ENCODE measurements at regions not wholly inside any gene's neighbourhood (a gene's known extent, or its start where the extent isn't known, plus 50 kb on each side); places are given as distances from the start of the nearest gene placed in this dataset.

- Histone ChIP-seq H3K9ac (ENCODE audit: low read depth, low read length) (no peak overlapping the region), H3K4me1 (ENCODE audit: insufficient read depth, low read length) (peaks cover 14% of the 10 kb centered on the region), H3K4me3 (ENCODE audit: low read length) (no peak overlapping the region), H3K27me3 (ENCODE audit: insufficient read depth, low read length) (no peaks in the 10 kb centered on the region), H3K9me3 (ENCODE audit: insufficient read depth, low read depth, low read length) (no peaks in the 10 kb centered on the region), H3K36me3 (ENCODE audit: insufficient read depth, low read length) (no peaks in the 10 kb centered on the region), H3K27ac (ENCODE audit: low read depth, low read length) (no peak overlapping the region)
- 70% methylated on average over 3 of the region's 4 CpGs for WGBS
Observed at GRCh38 chr6:125658759-125659431, 90.5 kb upstream of the HEY2 start.

- WGBS: 89% methylated on average over 1 of the region's 1 CpG
- no peak overlapping the region for H3K4me3 ChIP-seq (ENCODE audit: low read length)
Observed at GRCh38 chr6:125659887-125660286, 89.5 kb upstream of the HEY2 start.

GRCh38 chr6:125662296-125662695 is 87.1 kb upstream of the HEY2 start:
- 85% methylated on average over 3 of the region's 4 CpGs for WGBS
- Histone ChIP-seq H3K27ac (ENCODE audit: low read depth, low read length) (no peak overlapping the region), H3K9me3 (ENCODE audit: insufficient read depth, low read depth, low read length) (no peaks in the 10 kb centered on the region), H3K27me3 (ENCODE audit: insufficient read depth, low read length) (no peaks in the 10 kb centered on the region), H3K4me3 (ENCODE audit: low read length) (no peak overlapping the region), H3K9ac (ENCODE audit: low read depth, low read length) (no peak overlapping the region), H3K4me1 (ENCODE audit: insufficient read depth, low read length) (peaks cover 8% of the 10 kb centered on the region), H3K36me3 (ENCODE audit: insufficient read depth, low read length) (no peaks in the 10 kb centered on the region)

More at GRCh38 chr6:125659887-125660286, 89.5 kb upstream of the HEY2 start:
- Histone ChIP-seq H3K9me3 (ENCODE audit: insufficient read depth, low read depth, low read length) (no peaks in the 10 kb centered on the region), H3K4me1 (ENCODE audit: insufficient read depth, low read length) (peaks cover 14% of the 10 kb centered on the region), H3K36me3 (ENCODE audit: insufficient read depth, low read length) (no peaks in the 10 kb centered on the region), H3K27me3 (ENCODE audit: insufficient read depth, low read length) (no peaks in the 10 kb centered on the region), H3K9ac (ENCODE audit: low read depth, low read length) (no peak overlapping the region), H3K27ac (ENCODE audit: low read depth, low read length) (no peak overlapping the region)

GRCh38 chr6:125665295-125665814 is 84.1 kb upstream of the HEY2 start:
- Histone ChIP-seq H3K9ac (ENCODE audit: low read depth, low read length) (no peak overlapping the region), H3K27me3 (ENCODE audit: insufficient read depth, low read length) (no peaks in the 10 kb centered on the region), H3K27ac (ENCODE audit: low read depth, low read length) (no peak overlapping the region), H3K9me3 (ENCODE audit: insufficient read depth, low read depth, low read length) (no peaks in the 10 kb centered on the region), H3K36me3 (ENCODE audit: insufficient read depth, low read length) (no peaks in the 10 kb centered on the region), H3K4me1 (ENCODE audit: insufficient read depth, low read length) (peaks cover 6% of the 10 kb centered on the region), H3K4me3 (ENCODE audit: low read length) (no peak overlapping the region)
- WGBS: 91% methylated on average over 5 of the region's 5 CpGs

GRCh38 chr6:125667326-125667725 is 82.1 kb upstream of the HEY2 start:
- H3K27me3 ChIP-seq (ENCODE audit: insufficient read depth, low read length): no peaks in the 10 kb centered on the region
- H3K4me3 ChIP-seq (ENCODE audit: low read length): no peak overlapping the region
- no peak overlapping the region for H3K27ac ChIP-seq (ENCODE audit: low read depth, low read length)
- peaks cover 17% of the 10 kb centered on the region for H3K4me1 ChIP-seq (ENCODE audit: insufficient read depth, low read length)
- no peaks in the 10 kb centered on the region for H3K36me3 ChIP-seq (ENCODE audit: insufficient read depth, low read length)
- H3K9ac ChIP-seq (ENCODE audit: low read depth, low read length): no peak overlapping the region
- 96% methylated on average over 6 of the region's 6 CpGs for WGBS
- H3K9me3 ChIP-seq (ENCODE audit: insufficient read depth, low read depth, low read length): no peaks in the 10 kb centered on the region

- WGBS: 97% methylated on average over 8 of the region's 8 CpGs
- Histone ChIP-seq H3K9me3 (ENCODE audit: insufficient read depth, low read depth, low read length) (no peaks in the 10 kb centered on the region), H3K4me1 (ENCODE audit: insufficient read depth, low read length) (peaks cover 17% of the 10 kb centered on the region), H3K36me3 (ENCODE audit: insufficient read depth, low read length) (no peaks in the 10 kb centered on the region), H3K27ac (ENCODE audit: low read depth, low read length) (no peak overlapping the region), H3K27me3 (ENCODE audit: insufficient read depth, low read length) (no peaks in the 10 kb centered on the region), H3K9ac (ENCODE audit: low read depth, low read length) (no peak overlapping the region), H3K4me3 (ENCODE audit: low read length) (no peak overlapping the region)
Observed at GRCh38 chr6:125668071-125668470, 81.4 kb upstream of the HEY2 start.

- 12% methylated on average over 5 of the region's 5 CpGs for WGBS
- H3K27ac ChIP-seq (ENCODE audit: low read depth, low read length): peak overlapping the region; percentile 67
- H3K4me1 ChIP-seq (ENCODE audit: insufficient read depth, low read length): peaks cover 17% of the 10 kb centered on the region
- no peaks in the 10 kb centered on the region for H3K36me3 ChIP-seq (ENCODE audit: insufficient read depth, low read length)
- no peaks in the 10 kb centered on the region for H3K27me3 ChIP-seq (ENCODE audit: insufficient read depth, low read length)
- H3K9me3 ChIP-seq (ENCODE audit: insufficient read depth, low read depth, low read length): no peaks in the 10 kb centered on the region
- H3K9ac ChIP-seq (ENCODE audit: low read depth, low read length): no peak overlapping the region
- H3K4me3 ChIP-seq (ENCODE audit: low read length): no peak overlapping the region
Observed at GRCh38 chr6:125670568-125670967, 78.9 kb upstream of the HEY2 start.

GRCh38 chr6:125671323-125671722 is 78.1 kb upstream of the HEY2 start:
- Histone ChIP-seq H3K27me3 (ENCODE audit: insufficient read depth, low read length) (no peaks in the 10 kb centered on the region), H3K4me1 (ENCODE audit: insufficient read depth, low read length) (peaks cover 17% of the 10 kb centered on the region), H3K9ac (ENCODE audit: low read depth, low read length) (no peak overlapping the region), H3K27ac (ENCODE audit: low read depth, low read length) (peak overlapping the region; percentile 67), H3K36me3 (ENCODE audit: insufficient read depth, low read length) (no peaks in the 10 kb centered on the region), H3K9me3 (ENCODE audit: insufficient read depth, low read depth, low read length) (no peaks in the 10 kb centered on the region), H3K4me3 (ENCODE audit: low read length) (no peak overlapping the region)
- WGBS: 45% methylated on average over 1 of the region's 1 CpG

- H3K27ac ChIP-seq (ENCODE audit: low read depth, low read length): no peak overlapping the region
- H3K9me3 ChIP-seq (ENCODE audit: insufficient read depth, low read depth, low read length): no peaks in the 10 kb centered on the region
- 97% methylated on average over 5 of the region's 5 CpGs for WGBS
- H3K9ac ChIP-seq (ENCODE audit: low read depth, low read length): no peak overlapping the region
- peaks cover 25% of the 10 kb centered on the region for H3K4me1 ChIP-seq (ENCODE audit: insufficient read depth, low read length)
- H3K27me3 ChIP-seq (ENCODE audit: insufficient read depth, low read length): no peaks in the 10 kb centered on the region
- no peak overlapping the region for H3K4me3 ChIP-seq (ENCODE audit: low read length)
- no peaks in the 10 kb centered on the region for H3K36me3 ChIP-seq (ENCODE audit: insufficient read depth, low read length)
Observed at GRCh38 chr6:125674230-125674629, 75.2 kb upstream of the HEY2 start.

- Histone ChIP-seq H3K4me3 (ENCODE audit: low read length) (no peak overlapping the region), H3K27ac (ENCODE audit: low read depth, low read length) (no peak overlapping the region), H3K9me3 (ENCODE audit: insufficient read depth, low read depth, low read length) (no peaks in the 10 kb centered on the region), H3K27me3 (ENCODE audit: insufficient read depth, low read length) (no peaks in the 10 kb centered on the region), H3K9ac (ENCODE audit: low read depth, low read length) (no peak overlapping the region), H3K4me1 (ENCODE audit: insufficient read depth, low read length) (peaks cover 16% of the 10 kb centered on the region), H3K36me3 (ENCODE audit: insufficient read depth, low read length) (peaks cover 2% of the 10 kb centered on the region; the same call in 1 of the 2 replicates)
- WGBS: 84% methylated on average over 4 of the region's 4 CpGs
Observed at GRCh38 chr6:125678601-125679000, 70.8 kb upstream of the HEY2 start.

- Histone ChIP-seq H3K27ac (ENCODE audit: low read depth, low read length) (no peak overlapping the region), H3K4me1 (ENCODE audit: insufficient read depth, low read length) (peaks cover 16% of the 10 kb centered on the region), H3K36me3 (ENCODE audit: insufficient read depth, low read length) (peaks cover 2% of the 10 kb centered on the region; the same call in 1 of the 2 replicates), H3K27me3 (ENCODE audit: insufficient read depth, low read length) (no peaks in the 10 kb centered on the region), H3K9me3 (ENCODE audit: insufficient read depth, low read depth, low read length) (no peaks in the 10 kb centered on the region), H3K4me3 (ENCODE audit: low read length) (no peak overlapping the region), H3K9ac (ENCODE audit: low read depth, low read length) (no peak overlapping the region)
- 85% methylated on average over 4 of the region's 4 CpGs for WGBS
Observed at GRCh38 chr6:125679128-125679527, 70.3 kb upstream of the HEY2 start.
